ENCODE measurements at regions not wholly inside any gene's neighbourhood (a gene's known extent, or its start where the extent isn't known, plus 50 kb on each side); places are given as distances from the start of the nearest gene placed in this dataset.

DNA sequence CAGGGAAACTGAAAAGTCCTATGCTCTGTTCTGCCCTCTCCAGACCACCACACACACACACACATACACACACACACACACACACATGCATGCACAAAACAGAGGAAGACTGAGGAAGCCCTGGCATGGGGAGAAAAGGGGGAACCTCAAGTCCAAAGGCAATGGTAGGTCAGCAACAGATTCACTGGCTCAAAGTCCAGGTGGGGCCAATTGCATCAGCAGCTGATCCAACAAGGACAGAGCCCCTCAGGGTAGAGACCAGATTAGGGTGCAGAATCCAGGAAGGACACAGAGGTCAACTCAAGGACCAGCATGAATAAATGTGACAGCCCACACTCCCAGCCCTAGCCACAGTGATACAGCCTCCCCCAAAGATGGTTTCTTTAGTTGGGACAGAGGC lies 425.0 kb upstream of the SOX5 start (continued):
- no peak for TF ChIP-seq MBD1 (CRISPR knock-in tag; IDR thresholded peaks at IDR 0.05)
- TF ChIP-seq KDM2B (CRISPR knock-in tag; IDR thresholded peaks at IDR 0.05), result no peak
- no peak for TF ChIP-seq SOX6 (IDR thresholded peaks at IDR 0.05)
- TF ChIP-seq SMAD2 (IDR thresholded peaks at IDR 0.05; ENCODE audit: low read depth, low read length), result no peak
- TF ChIP-seq JUND (IDR thresholded peaks at IDR 0.05; ENCODE audit: borderline replicate concordance, low read depth, low read length), result no peak
- no peak for TF ChIP-seq JUND (tag; IDR thresholded peaks at IDR 0.05; ENCODE audit: borderline replicate concordance, low read depth, low read length)
- TF ChIP-seq SNAPC5 (CRISPR knock-in tag; IDR thresholded peaks at IDR 0.05), result no peak
- no peak for TF ChIP-seq SRF (CRISPR knock-in tag; IDR thresholded peaks at IDR 0.05)
- no peak for TF ChIP-seq POU5F1 (IDR thresholded peaks at IDR 0.05; ENCODE audit: borderline replicate concordance, low read depth, low read length, partially characterized antibody)
- no peak for TF ChIP-seq USF2 (CRISPR knock-in tag; IDR thresholded peaks at IDR 0.05)
- TF ChIP-seq, protein P1, sequence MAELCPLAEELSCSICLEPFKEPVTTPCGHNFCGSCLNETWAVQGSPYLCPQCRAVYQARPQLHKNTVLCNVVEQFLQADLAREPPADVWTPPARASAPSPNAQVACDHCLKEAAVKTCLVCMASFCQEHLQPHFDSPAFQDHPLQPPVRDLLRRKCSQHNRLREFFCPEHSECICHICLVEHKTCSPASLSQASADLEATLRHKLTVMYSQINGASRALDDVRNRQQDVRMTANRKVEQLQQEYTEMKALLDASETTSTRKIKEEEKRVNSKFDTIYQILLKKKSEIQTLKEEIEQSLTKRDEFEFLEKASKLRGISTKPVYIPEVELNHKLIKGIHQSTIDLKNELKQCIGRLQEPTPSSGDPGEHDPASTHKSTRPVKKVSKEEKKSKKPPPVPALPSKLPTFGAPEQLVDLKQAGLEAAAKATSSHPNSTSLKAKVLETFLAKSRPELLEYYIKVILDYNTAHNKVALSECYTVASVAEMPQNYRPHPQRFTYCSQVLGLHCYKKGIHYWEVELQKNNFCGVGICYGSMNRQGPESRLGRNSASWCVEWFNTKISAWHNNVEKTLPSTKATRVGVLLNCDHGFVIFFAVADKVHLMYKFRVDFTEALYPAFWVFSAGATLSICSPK (IDR thresholded peaks at IDR 0.05; ENCODE audit: borderline replicate concordance), result no peak
- TF ChIP-seq HNRNPK (IDR thresholded peaks at IDR 0.05; ENCODE audit: low read depth, low read length, poor library complexity, severe bottlenecking), result no peak
- no peak for TF ChIP-seq DNMT1 (IDR thresholded peaks at IDR 0.05)
- no peak for TF ChIP-seq KAT7 (CRISPR knock-in tag; IDR thresholded peaks at IDR 0.05; ENCODE audit: borderline replicate concordance)
- no peak for TF ChIP-seq CHCHD3 (CRISPR knock-in tag; IDR thresholded peaks at IDR 0.05)
